HEK293 (cell line): ENCODE measurements at regions not wholly inside any gene's neighbourhood (a gene's known extent, or its start where the extent isn't known, plus 50 kb on each side); places are given as distances from the start of the nearest gene placed in this dataset.

Experiments
- CTCF ChIA-PET: fragments of 350-600 bp; formaldehyde crosslinking; extraction: SDS; loops from one replicate; lab custom pipeline; 2021; ENCODE audit warnings: antibody characterized with exemption; lab: Yijun Ruan, JAX
- POLR2A ChIA-PET: fragments of 300-600 bp; formaldehyde crosslinking; extraction: SDS; loops from one replicate; lab custom pipeline; 2020; ENCODE audit warnings: antibody characterized with exemption, inconsistent platforms; lab: Yijun Ruan, JAX
- H3K27ac ChIP-seq: fragments of 200-500 bp; sonication (Bioruptor generic); 2 replicates; pipeline ENCODE4 v1.5.1; 2014; ENCODE audit warnings: low read depth, low read length, control low read depth, inconsistent platforms; ENCODE audit errors: extremely low read depth
- H3K36me3 ChIP-seq, 2 experiments: fragments of 200-500 bp in 1 of 2; sonication (Bioruptor generic) in 1 of 2; 1 replicate in 1 of 2; 2 replicates in 1 of 2; pipeline ENCODE4 v1.5.1; 2014 to 2017; ENCODE audit warnings: inconsistent platforms in 2 of 2, low read length in 2 of 2; ENCODE audit not compliant: control insufficient read depth in 2 of 2, insufficient read depth in 1 of 2
- H3K4me1 ChIP-seq: fragments of 200-500 bp; sonication (Bioruptor generic); 2 replicates; pipeline ENCODE4 v1.5.1; 2014; ENCODE audit warnings: mild to moderate bottlenecking, low read length, inconsistent platforms; ENCODE audit not compliant: control insufficient read depth, insufficient read depth
- H3K4me3 ChIP-seq: 2 replicates; pipeline ENCODE4 v1.5.1; 2011; ENCODE audit warnings: low read depth, mild to moderate bottlenecking, control low read depth, low read length, moderate library complexity
- H3K9me3 ChIP-seq: fragments of 200-500 bp; sonication (Bioruptor generic); 2 replicates; pipeline ENCODE4 v1.5.1; 2014; ENCODE audit warnings: low read depth, low read length, inconsistent platforms; ENCODE audit not compliant: control insufficient read depth, insufficient read depth
- GLIS2 ChIP-seq: fragments of 450-650 bp; formaldehyde crosslinking; IDR thresholded peaks from 2 replicates; pipeline ENCODE4 v1.5.1; 2016; ENCODE audit warnings: missing biosample characterization, missing genetic modification characterization
- OVOL3 ChIP-seq: fragments of 450-650 bp; formaldehyde crosslinking; IDR thresholded peaks from 2 replicates; pipeline ENCODE4 v1.5.1; 2016; ENCODE audit warnings: missing biosample characterization, missing genetic modification characterization
- RBAK ChIP-seq: fragments of 450-650 bp; formaldehyde crosslinking; IDR thresholded peaks from 2 replicates; pipeline ENCODE4 v1.5.1; 2016; ENCODE audit warnings: missing biosample characterization, missing genetic modification characterization
- SCRT1 ChIP-seq: fragments of 450-650 bp; formaldehyde crosslinking; IDR thresholded peaks from 2 replicates; pipeline ENCODE4 v1.5.1; 2016; ENCODE audit warnings: missing biosample characterization, missing genetic modification characterization, borderline replicate concordance
- ZBTB7A ChIP-seq: fragments of 450-650 bp; formaldehyde crosslinking; IDR thresholded peaks from 2 replicates; pipeline ENCODE4 v1.5.1; 2016; ENCODE audit warnings: low read depth, missing biosample characterization, missing genetic modification characterization
- ZNF133 ChIP-seq: fragments of 450-650 bp; formaldehyde crosslinking; IDR thresholded peaks from 2 replicates; pipeline ENCODE4 v1.5.1; 2016; ENCODE audit warnings: missing biosample characterization, missing genetic modification characterization
- ZNF214 ChIP-seq: fragments of 450-650 bp; formaldehyde crosslinking; IDR thresholded peaks from 2 replicates; pipeline ENCODE4 v1.5.1; 2017; ENCODE audit warnings: missing biosample characterization, mild to moderate bottlenecking, missing genetic modification characterization, borderline replicate concordance
- ZNF341 ChIP-seq: fragments of 450-650 bp; formaldehyde crosslinking; IDR thresholded peaks from 2 replicates; pipeline ENCODE4; 2016; ENCODE audit warnings: low read depth, missing biosample characterization, missing genetic modification characterization
- ZNF37A ChIP-seq: fragments of 450-650 bp; IDR thresholded peaks from 2 replicates; pipeline ENCODE4 v1.5.1; 2018; ENCODE audit warnings: missing biosample characterization, missing genetic modification characterization
- ZNF621 ChIP-seq: fragments of 450-650 bp; formaldehyde crosslinking; IDR thresholded peaks from 2 replicates; pipeline ENCODE4 v1.5.1; 2017; ENCODE audit warnings: missing biosample characterization, missing genetic modification characterization
- ZNF707 ChIP-seq: fragments of 450-650 bp; formaldehyde crosslinking; IDR thresholded peaks from 2 replicates; pipeline ENCODE4 v1.5.1; 2016; ENCODE audit warnings: missing biosample characterization, missing genetic modification characterization
- ZNF76 ChIP-seq: fragments of 450-650 bp; formaldehyde crosslinking; IDR thresholded peaks from 2 replicates; pipeline ENCODE4; 2016; ENCODE audit warnings: low read depth, missing biosample characterization, missing genetic modification characterization, borderline replicate concordance
- ZNF776 ChIP-seq: fragments of 450-650 bp; formaldehyde crosslinking; IDR thresholded peaks from 2 replicates; pipeline ENCODE4 v1.5.0; 2017; ENCODE audit warnings: missing biosample characterization, missing genetic modification characterization, borderline replicate concordance
- TF ChIP-seq, protein P1 (sequence below): fragments of 450-650 bp; formaldehyde crosslinking; IDR thresholded peaks from 2 replicates; pipeline ENCODE4 v1.5.1; 2016; ENCODE audit warnings: missing biosample characterization, missing genetic modification characterization
- TF ChIP-seq, protein P2 (sequence below): fragments of 450-650 bp; formaldehyde crosslinking; IDR thresholded peaks from 2 replicates; pipeline ENCODE4 v1.5.1; 2016; ENCODE audit warnings: missing biosample characterization, missing genetic modification characterization, borderline replicate concordance
- TF ChIP-seq, protein P3 (sequence below): fragments of 450-650 bp; formaldehyde crosslinking; IDR thresholded peaks from 2 replicates; pipeline ENCODE4 v1.5.1; 2016; ENCODE audit warnings: missing biosample characterization, missing genetic modification characterization
- TF ChIP-seq, protein P4 (sequence below): fragments of 450-650 bp; formaldehyde crosslinking; conservative IDR thresholded peaks from 2 replicates; pipeline ENCODE4 v1.5.1; 2016; ENCODE audit warnings: low read depth, missing biosample characterization, missing genetic modification characterization
- TF ChIP-seq, protein P5 (sequence below): fragments of 450-650 bp; formaldehyde crosslinking; IDR thresholded peaks from 2 replicates; pipeline ENCODE4; 2016; ENCODE audit warnings: missing biosample characterization, missing genetic modification characterization
- TF ChIP-seq, protein P6 (sequence below): fragments of 450-650 bp; formaldehyde crosslinking; IDR thresholded peaks from 2 replicates; pipeline ENCODE4 v1.5.1; 2016; ENCODE audit warnings: missing biosample characterization, missing genetic modification characterization, borderline replicate concordance

DNA sequence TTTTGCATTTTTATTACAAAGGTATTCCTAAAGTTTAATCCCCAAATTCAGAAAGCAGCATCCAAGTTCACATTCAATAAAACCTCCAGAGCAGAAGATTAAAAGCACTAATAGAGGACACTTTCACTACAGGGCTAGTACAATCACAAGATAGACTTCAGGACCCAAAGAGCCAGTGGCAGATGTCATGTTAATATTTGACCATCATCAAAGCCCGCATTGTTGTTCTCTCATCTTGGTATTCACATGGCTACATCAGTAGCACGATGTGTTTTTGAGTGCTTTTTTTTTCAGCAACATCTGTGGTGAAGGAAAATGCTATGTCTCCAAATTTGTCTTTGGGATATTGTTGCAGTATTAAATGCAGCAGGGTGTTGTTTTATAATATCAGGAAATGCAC is 134.3 kb downstream of the ARL4A start:
- Histone ChIP-seq H3K27ac (no peak overlapping the region), H3K4me1 (no peaks in the 10 kb centered on the region), H3K9me3 (no peaks in the 10 kb centered on the region), H3K4me3 (no peak overlapping the region), H3K36me3 (no peaks in the 10 kb centered on the region)
- CTCF ChIA-PET, result interaction anchor here (0.6 kb wide), 1 partner anchor 187 kb away, joined by 3 read pairs; no protein-coding TSS in a partner anchor
- POLR2A ChIA-PET, result no interaction called here
- TF ChIP-seq ZNF133 (tag by site-specific recombination) (no peak), ZNF707 (tag by site-specific recombination) (no peak), ZNF76 (tag by site-specific recombination) (no peak), RBAK (tag by site-specific recombination) (no peak), GLIS2 (tag by site-specific recombination) (no peak)
- TF ChIP-seq, protein P1, sequence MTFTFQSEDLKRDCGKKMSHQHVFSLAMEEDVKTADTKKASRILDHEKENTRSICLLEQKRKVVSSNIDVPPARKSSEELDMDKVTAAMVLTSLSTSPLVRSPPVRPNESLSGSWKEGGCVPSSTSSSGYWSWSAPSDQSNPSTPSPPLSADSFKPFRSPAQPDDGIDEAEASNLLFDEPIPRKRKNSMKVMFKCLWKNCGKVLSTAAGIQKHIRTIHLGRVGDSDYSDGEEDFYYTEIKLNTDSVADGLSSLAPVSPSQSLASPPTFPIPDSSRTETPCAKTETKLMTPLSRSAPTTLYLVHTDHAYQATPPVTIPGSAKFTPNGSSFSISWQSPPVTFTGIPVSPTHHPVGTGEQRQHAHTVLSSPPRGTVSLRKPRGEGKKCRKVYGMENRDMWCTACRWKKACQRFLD (tag by site-specific recombination), result no peak

DNA sequence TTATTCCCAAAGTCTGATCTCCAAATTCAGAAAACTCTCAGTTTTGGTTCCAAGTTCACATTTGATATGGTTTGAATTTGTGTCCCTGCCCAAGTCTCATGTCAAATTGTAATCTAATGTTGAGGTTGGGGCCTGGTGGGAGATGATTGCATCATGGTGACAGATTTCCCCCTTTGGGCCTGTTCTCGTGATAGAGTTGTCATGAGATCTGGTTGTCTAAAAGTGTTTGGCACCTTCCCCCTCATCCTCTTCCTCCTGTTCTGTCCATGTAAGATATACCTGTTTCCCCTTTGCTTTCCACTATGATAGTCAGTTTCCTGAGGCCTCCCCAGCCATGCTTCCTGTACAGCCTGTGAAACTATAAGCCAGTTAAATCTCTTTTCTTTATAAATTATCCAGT is 138.6 kb downstream of the ARL4A start:
- no peak overlapping the region for H3K27ac ChIP-seq
- H3K4me1 ChIP-seq, result no peaks in the 10 kb centered on the region
- ChIA-PET CTCF (no interaction called here), POLR2A (no interaction called here)
- H3K9me3 ChIP-seq, result no peaks in the 10 kb centered on the region
- H3K36me3 ChIP-seq, result no peaks in the 10 kb centered on the region
- no peak overlapping the region for H3K4me3 ChIP-seq
- TF ChIP-seq ZNF76 (tag by site-specific recombination) (no peak), ZNF776 (tag by site-specific recombination) (no peak), ZNF621 (tag by site-specific recombination) (no peak), ZNF341 (no peak), ZNF214 (tag by site-specific recombination) (no peak), OVOL3 (tag by site-specific recombination) (no peak), ZNF37A (no peak), SCRT1 (no peak), ZBTB7A (tag by site-specific recombination) (no peak)
- TF ChIP-seq, protein P2, sequence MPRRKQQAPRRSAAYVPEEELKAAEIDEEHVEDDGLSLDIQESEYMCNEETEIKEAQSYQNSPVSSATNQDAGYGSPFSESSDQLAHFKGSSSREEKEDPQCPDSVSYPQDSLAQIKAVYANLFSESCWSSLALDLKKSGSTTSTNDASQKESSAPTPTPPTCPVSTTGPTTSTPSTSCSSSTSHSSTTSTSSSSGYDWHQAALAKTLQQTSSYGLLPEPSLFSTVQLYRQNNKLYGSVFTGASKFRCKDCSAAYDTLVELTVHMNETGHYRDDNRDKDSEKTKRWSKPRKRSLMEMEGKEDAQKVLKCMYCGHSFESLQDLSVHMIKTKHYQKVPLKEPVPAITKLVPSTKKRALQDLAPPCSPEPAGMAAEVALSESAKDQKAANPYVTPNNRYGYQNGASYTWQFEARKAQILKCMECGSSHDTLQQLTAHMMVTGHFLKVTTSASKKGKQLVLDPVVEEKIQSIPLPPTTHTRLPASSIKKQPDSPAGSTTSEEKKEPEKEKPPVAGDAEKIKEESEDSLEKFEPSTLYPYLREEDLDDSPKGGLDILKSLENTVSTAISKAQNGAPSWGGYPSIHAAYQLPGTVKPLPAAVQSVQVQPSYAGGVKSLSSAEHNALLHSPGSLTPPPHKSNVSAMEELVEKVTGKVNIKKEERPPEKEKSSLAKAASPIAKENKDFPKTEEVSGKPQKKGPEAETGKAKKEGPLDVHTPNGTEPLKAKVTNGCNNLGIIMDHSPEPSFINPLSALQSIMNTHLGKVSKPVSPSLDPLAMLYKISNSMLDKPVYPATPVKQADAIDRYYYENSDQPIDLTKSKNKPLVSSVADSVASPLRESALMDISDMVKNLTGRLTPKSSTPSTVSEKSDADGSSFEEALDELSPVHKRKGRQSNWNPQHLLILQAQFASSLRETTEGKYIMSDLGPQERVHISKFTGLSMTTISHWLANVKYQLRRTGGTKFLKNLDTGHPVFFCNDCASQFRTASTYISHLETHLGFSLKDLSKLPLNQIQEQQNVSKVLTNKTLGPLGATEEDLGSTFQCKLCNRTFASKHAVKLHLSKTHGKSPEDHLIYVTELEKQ, result no peak
- TF ChIP-seq, protein P3, sequence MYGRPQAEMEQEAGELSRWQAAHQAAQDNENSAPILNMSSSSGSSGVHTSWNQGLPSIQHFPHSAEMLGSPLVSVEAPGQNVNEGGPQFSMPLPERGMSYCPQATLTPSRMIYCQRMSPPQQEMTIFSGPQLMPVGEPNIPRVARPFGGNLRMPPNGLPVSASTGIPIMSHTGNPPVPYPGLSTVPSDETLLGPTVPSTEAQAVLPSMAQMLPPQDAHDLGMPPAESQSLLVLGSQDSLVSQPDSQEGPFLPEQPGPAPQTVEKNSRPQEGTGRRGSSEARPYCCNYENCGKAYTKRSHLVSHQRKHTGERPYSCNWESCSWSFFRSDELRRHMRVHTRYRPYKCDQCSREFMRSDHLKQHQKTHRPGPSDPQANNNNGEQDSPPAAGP (tag by site-specific recombination), result no peak
- TF ChIP-seq, protein P1 (tag by site-specific recombination), result no peak
- TF ChIP-seq, protein P4, sequence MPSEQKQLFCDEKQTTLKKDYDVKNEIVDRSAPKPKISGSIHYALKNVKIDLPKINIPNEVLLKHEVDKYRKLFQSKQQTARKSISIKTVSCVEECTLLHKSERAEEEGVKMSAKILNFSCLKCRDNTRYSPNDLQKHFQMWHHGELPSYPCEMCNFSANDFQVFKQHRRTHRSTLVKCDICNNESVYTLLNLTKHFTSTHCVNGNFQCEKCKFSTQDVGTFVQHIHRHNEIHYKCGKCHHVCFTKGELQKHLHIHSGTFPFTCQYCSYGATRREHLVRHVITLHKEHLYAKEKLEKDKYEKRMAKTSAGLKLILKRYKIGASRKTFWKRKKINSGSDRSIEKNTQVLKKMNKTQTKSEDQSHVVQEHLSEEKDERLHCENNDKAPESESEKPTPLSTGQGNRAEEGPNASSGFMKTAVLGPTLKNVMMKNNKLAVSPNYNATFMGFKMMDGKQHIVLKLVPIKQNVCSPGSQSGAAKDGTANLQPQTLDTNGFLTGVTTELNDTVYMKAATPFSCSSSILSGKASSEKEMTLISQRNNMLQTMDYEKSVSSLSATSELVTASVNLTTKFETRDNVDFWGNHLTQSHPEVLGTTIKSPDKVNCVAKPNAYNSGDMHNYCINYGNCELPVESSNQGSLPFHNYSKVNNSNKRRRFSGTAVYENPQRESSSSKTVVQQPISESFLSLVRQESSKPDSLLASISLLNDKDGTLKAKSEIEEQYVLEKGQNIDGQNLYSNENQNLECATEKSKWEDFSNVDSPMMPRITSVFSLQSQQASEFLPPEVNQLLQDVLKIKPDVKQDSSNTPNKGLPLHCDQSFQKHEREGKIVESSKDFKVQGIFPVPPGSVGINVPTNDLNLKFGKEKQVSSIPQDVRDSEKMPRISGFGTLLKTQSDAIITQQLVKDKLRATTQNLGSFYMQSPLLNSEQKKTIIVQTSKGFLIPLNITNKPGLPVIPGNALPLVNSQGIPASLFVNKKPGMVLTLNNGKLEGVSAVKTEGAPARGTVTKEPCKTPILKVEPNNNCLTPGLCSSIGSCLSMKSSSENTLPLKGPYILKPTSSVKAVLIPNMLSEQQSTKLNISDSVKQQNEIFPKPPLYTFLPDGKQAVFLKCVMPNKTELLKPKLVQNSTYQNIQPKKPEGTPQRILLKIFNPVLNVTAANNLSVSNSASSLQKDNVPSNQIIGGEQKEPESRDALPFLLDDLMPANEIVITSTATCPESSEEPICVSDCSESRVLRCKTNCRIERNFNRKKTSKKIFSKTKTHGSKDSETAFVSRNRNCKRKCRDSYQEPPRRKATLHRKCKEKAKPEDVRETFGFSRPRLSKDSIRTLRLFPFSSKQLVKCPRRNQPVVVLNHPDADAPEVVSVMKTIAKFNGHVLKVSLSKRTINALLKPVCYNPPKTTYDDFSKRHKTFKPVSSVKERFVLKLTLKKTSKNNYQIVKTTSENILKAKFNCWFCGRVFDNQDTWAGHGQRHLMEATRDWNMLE, result no peak
- TF ChIP-seq, protein P5, sequence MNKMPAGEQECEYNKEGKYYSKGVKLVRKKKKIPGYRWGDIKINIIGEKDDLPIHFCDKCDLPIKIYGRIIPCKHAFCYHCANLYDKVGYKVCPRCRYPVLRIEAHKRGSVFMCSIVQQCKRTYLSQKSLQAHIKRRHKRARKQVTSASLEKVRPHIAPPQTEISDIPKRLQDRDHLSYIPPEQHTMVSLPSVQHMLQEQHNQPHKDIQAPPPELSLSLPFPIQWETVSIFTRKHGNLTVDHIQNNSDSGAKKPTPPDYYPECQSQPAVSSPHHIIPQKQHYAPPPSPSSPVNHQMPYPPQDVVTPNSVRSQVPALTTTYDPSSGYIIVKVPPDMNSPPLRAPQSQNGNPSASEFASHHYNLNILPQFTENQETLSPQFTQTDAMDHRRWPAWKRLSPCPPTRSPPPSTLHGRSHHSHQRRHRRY (tag by site-specific recombination), result no peak
- TF ChIP-seq, protein P6, sequence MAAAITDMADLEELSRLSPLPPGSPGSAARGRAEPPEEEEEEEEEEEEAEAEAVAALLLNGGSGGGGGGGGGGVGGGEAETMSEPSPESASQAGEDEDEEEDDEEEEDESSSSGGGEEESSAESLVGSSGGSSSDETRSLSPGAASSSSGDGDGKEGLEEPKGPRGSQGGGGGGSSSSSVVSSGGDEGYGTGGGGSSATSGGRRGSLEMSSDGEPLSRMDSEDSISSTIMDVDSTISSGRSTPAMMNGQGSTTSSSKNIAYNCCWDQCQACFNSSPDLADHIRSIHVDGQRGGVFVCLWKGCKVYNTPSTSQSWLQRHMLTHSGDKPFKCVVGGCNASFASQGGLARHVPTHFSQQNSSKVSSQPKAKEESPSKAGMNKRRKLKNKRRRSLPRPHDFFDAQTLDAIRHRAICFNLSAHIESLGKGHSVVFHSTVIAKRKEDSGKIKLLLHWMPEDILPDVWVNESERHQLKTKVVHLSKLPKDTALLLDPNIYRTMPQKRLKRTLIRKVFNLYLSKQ (tag by site-specific recombination), result no peak
